Upper lobe of right lung (tissue), 1 donor: ENCODE measurements at regions not wholly inside any gene's neighbourhood (a gene's known extent, or its start where the extent isn't known, plus 50 kb on each side); places are given as distances from the start of the nearest gene placed in this dataset.

Source experiments
- ATAC-seq: fragments of 200-7000 bp; cut with Tn5 transposase; one replicate; pipeline ENCODE4 v1.9.1; 2020; ENCODE audit warnings: mild to moderate bottlenecking, moderate library complexity
- DNase-seq: peaks from one replicate; pipeline ENCODE4 v3.0.0-alpha.2; 2020
- H3K27ac ChIP-seq: fragments of 200-600 bp; one replicate; pipeline ENCODE4 v1.8.0; 2022
- H3K27me3 ChIP-seq: fragments of 200-600 bp; one replicate; pipeline ENCODE4 v1.8.0; 2022; ENCODE audit warnings: mild to moderate bottlenecking
- H3K36me3 ChIP-seq: fragments of 200-600 bp; one replicate; pipeline ENCODE4 v1.8.0; 2022
- H3K4me1 ChIP-seq: fragments of 200-600 bp; one replicate; pipeline ENCODE4 v1.8.0; 2022
- H3K4me3 ChIP-seq: fragments of 200-600 bp; one replicate; pipeline ENCODE4 v1.8.0; 2022; ENCODE audit warnings: mild to moderate bottlenecking
- H3K9me3 ChIP-seq: fragments of 200-600 bp; one replicate; pipeline ENCODE4 v1.8.0; 2022
- CTCF ChIP-seq: fragments of 200-600 bp; IDR thresholded peaks from one replicate; pipeline ENCODE4 v1.8.0; 2022; ENCODE audit warnings: antibody characterized with exemption
- intact Hi-C: fragments of 100-400 bp; cut with DNase I; formaldehyde crosslinking; loops from one replicate; pipeline ENCODE4 v1.11.0; 2022
- donor health status: DM: no; HTN: yes; CAD: no; lungs with severe emphysema.

- Histone ChIP-seq H3K27me3 (no peaks in the 10 kb centered on the region), H3K36me3 (no peaks in the 10 kb centered on the region), H3K9me3 (no peaks in the 10 kb centered on the region), H3K4me3 (no peak overlapping the region), H3K4me1 (no peaks in the 10 kb centered on the region), H3K27ac (no peak overlapping the region)
- ATAC-seq (peak; percentile 27), DNase-seq (no peak)
- TF ChIP-seq CTCF = no peak
- intact Hi-C loops = no loop called here
Measured at GRCh38 chr5:179407191-179408175, 62.2 kb upstream of the ADAMTS2 start.

- Histone ChIP-seq H3K27me3 (no peaks in the 10 kb centered on the region), H3K36me3 (no peaks in the 10 kb centered on the region), H3K4me1 (no peaks in the 10 kb centered on the region), H3K4me3 (no peak overlapping the region), H3K9me3 (no peaks in the 10 kb centered on the region), H3K27ac (no peak overlapping the region)
- DNase-seq = no peak
- no peak for TF ChIP-seq CTCF
- intact Hi-C loops = no loop called here
- ATAC-seq = no peak
Measured at GRCh38 chr5:179406031-179406961, 61.0 kb upstream of the ADAMTS2 start.

GRCh38 chr5:179405426-179406030 lies 60.3 kb upstream of the ADAMTS2 start:
- ATAC-seq = no peak
- Histone ChIP-seq H3K27me3 (no peaks in the 10 kb centered on the region), H3K36me3 (no peaks in the 10 kb centered on the region), H3K27ac (no peak overlapping the region), H3K4me3 (no peak overlapping the region), H3K9me3 (no peaks in the 10 kb centered on the region), H3K4me1 (no peaks in the 10 kb centered on the region)
- no peak for TF ChIP-seq CTCF
- no peak for DNase-seq
- intact Hi-C loops = no loop called here

GRCh38 chr5:179405054-179405416 lies 59.8 kb upstream of the ADAMTS2 start:
- no peak for ATAC-seq

More at GRCh38 chr5:179405054-179405416, 59.8 kb upstream of the ADAMTS2 start:
- intact Hi-C loops = no loop called here
- Histone ChIP-seq H3K9me3 (peaks cover under 1% of the 10 kb centered on the region), H3K27ac (no peak overlapping the region), H3K4me1 (no peaks in the 10 kb centered on the region), H3K36me3 (no peaks in the 10 kb centered on the region), H3K4me3 (no peak overlapping the region), H3K27me3 (no peaks in the 10 kb centered on the region)
- DNase-seq = no peak
- TF ChIP-seq CTCF = no peak
